Mucosa of rectum (tissue), 2 donors: ENCODE measurements at regions not wholly inside any gene's neighbourhood (a gene's known extent, or its start where the extent isn't known, plus 50 kb on each side); places are given as distances from the start of the nearest gene placed in this dataset.
"Not testable (repeated sequence)": the region's sequence is repeated elsewhere in the genome, so short reads cannot be mapped to it uniquely, and the experiment has no call there.

Experiments
- H3K27ac ChIP-seq, 2 donors: one replicate each; pipeline ENCODE4 v1.7.0; 2013; ENCODE audit warnings: inconsistent platforms in 2 of 2, low read depth in 2 of 2, low read length in 2 of 2
- H3K27me3 ChIP-seq, 2 donors: one replicate each; pipeline ENCODE4 v1.7.0; 2013; ENCODE audit warnings: low read length in 2 of 2; ENCODE audit not compliant: control insufficient read depth in 2 of 2, insufficient read depth in 2 of 2
- H3K36me3 ChIP-seq, 2 donors: one replicate each; pipeline ENCODE4 v1.7.0; 2013; ENCODE audit warnings: low read length in 2 of 2; ENCODE audit not compliant: control insufficient read depth in 2 of 2, insufficient read depth in 2 of 2
- H3K4me1 ChIP-seq, 2 donors: one replicate each; pipeline ENCODE4 v1.7.0; 2013; ENCODE audit warnings: low read length in 2 of 2, mild to moderate bottlenecking in 1 of 2; ENCODE audit not compliant: control insufficient read depth in 2 of 2, insufficient read depth in 2 of 2
- H3K4me3 ChIP-seq, 2 donors: one replicate each; pipeline ENCODE4 v1.7.0; 2013; ENCODE audit warnings: low read length in 2 of 2
- H3K9ac ChIP-seq, 2 donors: one replicate each; pipeline ENCODE4 v1.7.0; 2013; ENCODE audit warnings: low read length in 2 of 2, low read depth in 1 of 2, mild to moderate bottlenecking in 1 of 2
- H3K9me3 ChIP-seq, 2 donors: one replicate each; pipeline ENCODE4 v1.7.0; 2013; ENCODE audit warnings: low read length in 2 of 2; ENCODE audit not compliant: control insufficient read depth in 2 of 2
- donor health status: healthy.
- donor health status: Normal muscosa, but diverticular disease.

DNA sequence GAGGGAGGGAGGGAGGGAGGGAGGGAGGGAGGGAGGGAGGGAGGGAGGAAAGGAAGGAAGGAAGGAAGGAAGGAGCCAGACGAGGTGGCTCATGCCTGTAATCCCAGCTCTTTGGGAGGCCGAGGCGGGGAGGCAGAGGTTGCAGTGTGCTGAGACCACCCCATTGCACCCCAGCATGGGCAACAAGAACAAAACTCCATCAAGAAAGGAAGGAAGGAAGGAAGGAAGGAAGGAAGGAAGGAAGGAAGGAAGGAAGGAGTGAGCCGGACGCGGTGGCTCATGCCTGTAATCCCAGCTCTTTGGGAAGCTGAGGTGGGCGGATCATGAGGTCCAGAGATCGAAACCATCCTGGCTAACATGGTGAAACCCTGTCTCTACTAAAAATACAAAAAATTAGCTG, 60.8 kb upstream of the JARID2 start:
- not testable (repeated sequence) for H3K9me3 ChIP-seq, H3K27ac ChIP-seq, H3K4me3 ChIP-seq, H3K27me3 ChIP-seq, H3K36me3 ChIP-seq, H3K9ac ChIP-seq, H3K4me1 ChIP-seq

- not testable (repeated sequence) for H3K4me1 ChIP-seq, H3K36me3 ChIP-seq, H3K27me3 ChIP-seq, H3K9ac ChIP-seq, H3K9me3 ChIP-seq, H3K4me3 ChIP-seq, H3K27ac ChIP-seq
Measured at GRCh38 chr6:15193451-15193850, 52.4 kb upstream of the JARID2 start.

DNA sequence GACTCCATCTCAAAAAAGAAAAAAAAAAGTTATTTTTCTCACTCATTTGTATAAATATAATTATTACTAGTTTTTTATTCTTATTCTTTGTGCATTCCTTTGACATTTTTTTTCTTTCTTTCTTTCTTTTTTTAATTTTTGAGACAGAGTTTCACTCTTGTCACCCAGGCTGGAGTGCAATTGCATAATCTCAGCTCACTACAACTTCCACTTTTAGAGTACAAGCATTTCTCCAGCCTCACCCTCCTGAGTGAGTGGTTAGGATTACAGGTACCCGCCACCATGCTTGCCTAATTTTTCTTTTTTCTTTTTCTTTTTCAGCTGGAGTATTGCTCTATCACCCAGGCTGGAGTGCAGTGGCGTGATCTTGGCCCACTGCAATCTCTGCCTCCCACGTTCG, 51.4 kb upstream of the JARID2 start:
- H3K27ac ChIP-seq, result no peak overlapping the region
- H3K27me3 ChIP-seq, result no peaks in the 10 kb centered on the region
- H3K4me3 ChIP-seq, result no peak overlapping the region
- no peaks in the 10 kb centered on the region for H3K36me3 ChIP-seq
- no peaks in the 10 kb centered on the region for H3K9me3 ChIP-seq
- no peaks in the 10 kb centered on the region for H3K4me1 ChIP-seq
- H3K9ac ChIP-seq, result no peak overlapping the region
